ENCODE measurements at regions not wholly inside any gene's neighbourhood (a gene's known extent, or its start where the extent isn't known, plus 50 kb on each side); places are given as distances from the start of the nearest gene placed in this dataset.

DNA sequence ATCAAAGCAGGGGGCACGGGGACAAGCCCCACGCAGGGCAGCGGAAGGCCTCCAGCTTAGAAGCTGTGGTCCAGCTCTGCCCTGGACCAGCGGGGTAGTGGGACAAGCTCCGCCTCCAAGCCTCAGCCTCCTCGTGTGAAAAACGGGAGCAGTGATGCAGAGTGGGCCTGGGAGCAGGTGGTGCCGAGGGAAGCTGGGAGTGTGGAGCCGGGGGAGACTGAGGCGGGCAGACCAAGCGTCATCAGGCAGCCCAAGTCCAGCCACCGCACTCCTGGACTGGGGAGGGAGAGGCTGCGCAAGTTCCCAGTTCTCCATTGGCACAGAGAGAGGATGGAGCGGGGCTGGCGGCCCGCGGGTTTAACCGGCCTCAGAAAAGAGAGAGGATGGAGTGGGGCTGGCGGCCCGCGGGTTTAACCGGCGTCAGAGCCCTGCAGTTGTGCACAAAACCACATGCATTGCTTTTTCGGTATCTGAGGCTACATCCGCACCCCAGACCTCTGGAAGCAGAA is 68.1 kb upstream of the PHF21B start:
- WGBS, 3 donors = 19 to 47% (median 47%) methylated on average over 25 of the region's 25 CpGs
- Histone ChIP-seq H3K36me3 (ENCODE audit: insufficient read depth in 1 of 2, low read depth in 1 of 2) (no peaks in the 10 kb centered on the region), H3K4me3 (no peak overlapping the region), H3K4me1 (no peaks in the 10 kb centered on the region), H3K9me3 (no peaks in the 10 kb centered on the region), H3K27me3 (ENCODE audit: insufficient read depth in 3 of 3, low read length in 2 of 3) (peaks cover 0 to 67% (median 5%) of the 10 kb centered on the region in 3 donors), H3K27ac (no peak overlapping the region)
- DNase-seq (no peak), ATAC-seq (no peak)
- TF ChIP-seq, protein P1, sequence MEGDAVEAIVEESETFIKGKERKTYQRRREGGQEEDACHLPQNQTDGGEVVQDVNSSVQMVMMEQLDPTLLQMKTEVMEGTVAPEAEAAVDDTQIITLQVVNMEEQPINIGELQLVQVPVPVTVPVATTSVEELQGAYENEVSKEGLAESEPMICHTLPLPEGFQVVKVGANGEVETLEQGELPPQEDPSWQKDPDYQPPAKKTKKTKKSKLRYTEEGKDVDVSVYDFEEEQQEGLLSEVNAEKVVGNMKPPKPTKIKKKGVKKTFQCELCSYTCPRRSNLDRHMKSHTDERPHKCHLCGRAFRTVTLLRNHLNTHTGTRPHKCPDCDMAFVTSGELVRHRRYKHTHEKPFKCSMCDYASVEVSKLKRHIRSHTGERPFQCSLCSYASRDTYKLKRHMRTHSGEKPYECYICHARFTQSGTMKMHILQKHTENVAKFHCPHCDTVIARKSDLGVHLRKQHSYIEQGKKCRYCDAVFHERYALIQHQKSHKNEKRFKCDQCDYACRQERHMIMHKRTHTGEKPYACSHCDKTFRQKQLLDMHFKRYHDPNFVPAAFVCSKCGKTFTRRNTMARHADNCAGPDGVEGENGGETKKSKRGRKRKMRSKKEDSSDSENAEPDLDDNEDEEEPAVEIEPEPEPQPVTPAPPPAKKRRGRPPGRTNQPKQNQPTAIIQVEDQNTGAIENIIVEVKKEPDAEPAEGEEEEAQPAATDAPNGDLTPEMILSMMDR (IDR thresholded peaks at IDR 0.05) = no peak
- intact Hi-C loops (cut with DNase I) = no loop called here

DNA sequence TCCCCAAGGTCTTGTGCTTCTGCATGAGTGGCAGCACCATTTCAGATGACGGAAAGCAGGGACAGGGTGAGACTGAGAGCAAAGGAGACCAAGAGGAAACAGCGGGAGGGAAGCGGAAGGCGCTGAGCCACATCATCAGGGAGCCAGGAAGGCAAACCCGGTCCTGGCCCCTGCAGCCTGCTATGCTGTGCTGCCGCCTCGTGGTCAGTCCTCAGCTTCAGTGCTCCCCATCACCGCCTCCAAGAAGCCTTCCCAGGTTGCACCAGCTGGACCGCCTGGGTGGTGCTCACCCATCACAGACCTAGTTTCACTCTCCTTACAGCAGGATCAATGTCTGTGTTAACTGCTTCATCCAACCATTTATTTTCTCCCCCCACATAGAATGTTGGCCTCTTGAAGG is 73.0 kb upstream of the PHF21B start:
- Histone ChIP-seq H3K4me1 (no peaks in the 10 kb centered on the region), H3K4me3 (no peak overlapping the region), H3K27ac (no peak overlapping the region), H3K36me3 (ENCODE audit: insufficient read depth in 1 of 2, low read depth in 1 of 2) (no peaks in the 10 kb centered on the region), H3K27me3 (ENCODE audit: insufficient read depth in 3 of 3, low read length in 2 of 3) (peaks cover 0 to 36% (median 10%) of the 10 kb centered on the region in 3 donors), H3K9me3 (no peaks in the 10 kb centered on the region)
- ATAC-seq = no peak
- DNase-seq = no peak
- TF ChIP-seq, protein P1 (IDR thresholded peaks at IDR 0.05) = no peak
- intact Hi-C loops (cut with DNase I) = no loop called here
- 40 to 46% (median 41%) methylated on average over 8 to 9 of the region's 9 CpGs for WGBS, 3 donors

DNA sequence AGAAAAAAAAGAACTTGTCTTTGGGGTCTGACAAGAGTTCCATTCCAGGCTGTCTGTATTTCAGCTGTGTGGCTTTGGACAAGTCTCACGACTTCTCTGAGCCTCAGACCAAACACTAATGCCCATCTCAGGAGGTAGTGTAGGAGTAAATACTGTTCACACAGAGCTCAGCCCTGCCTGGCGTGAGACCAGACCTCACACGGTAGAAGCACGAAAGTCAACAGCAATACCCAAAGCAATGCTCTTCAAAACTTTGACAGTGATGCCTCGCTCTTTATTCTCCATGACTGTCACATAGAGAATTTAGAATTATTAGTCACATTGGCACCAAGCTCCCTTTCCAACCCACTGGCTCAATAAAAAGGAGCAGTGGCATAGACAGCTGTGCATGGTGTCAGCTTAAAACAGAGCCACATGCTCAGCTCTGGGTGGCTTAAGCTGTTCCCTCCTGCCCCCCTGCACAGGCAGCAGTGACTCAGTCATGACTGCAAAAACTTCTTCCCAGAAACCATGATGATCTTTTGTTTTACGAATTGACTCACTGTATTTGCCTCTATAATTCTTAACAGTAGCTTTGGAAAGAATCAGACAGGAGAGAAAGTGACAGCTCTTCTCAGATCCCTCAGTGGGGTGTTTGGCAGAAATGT is 74.0 kb upstream of the PHF21B start:
- intact Hi-C loops (cut with DNase I) = no loop called here
- peaks cover 0 to 27% (median 10%) of the 10 kb centered on the region in 3 donors for H3K27me3 ChIP-seq (ENCODE audit: insufficient read depth in 3 of 3, low read length in 2 of 3)
- TF ChIP-seq, protein P1 (IDR thresholded peaks at IDR 0.05) = no peak
- peak in 2 of 4 donors; percentile 34 to 59 for ATAC-seq
- 35 to 47% (median 41%) methylated on average over 6 of the region's 6 CpGs for WGBS, 3 donors
- H3K9me3 ChIP-seq = no peaks in the 10 kb centered on the region
- DNase-seq = no peak
- H3K36me3 ChIP-seq (ENCODE audit: insufficient read depth in 1 of 2, low read depth in 1 of 2) = no peaks in the 10 kb centered on the region
- H3K27ac ChIP-seq = no peak overlapping the region
- no peak overlapping the region for H3K4me3 ChIP-seq
- H3K4me1 ChIP-seq = no peaks in the 10 kb centered on the region

DNA sequence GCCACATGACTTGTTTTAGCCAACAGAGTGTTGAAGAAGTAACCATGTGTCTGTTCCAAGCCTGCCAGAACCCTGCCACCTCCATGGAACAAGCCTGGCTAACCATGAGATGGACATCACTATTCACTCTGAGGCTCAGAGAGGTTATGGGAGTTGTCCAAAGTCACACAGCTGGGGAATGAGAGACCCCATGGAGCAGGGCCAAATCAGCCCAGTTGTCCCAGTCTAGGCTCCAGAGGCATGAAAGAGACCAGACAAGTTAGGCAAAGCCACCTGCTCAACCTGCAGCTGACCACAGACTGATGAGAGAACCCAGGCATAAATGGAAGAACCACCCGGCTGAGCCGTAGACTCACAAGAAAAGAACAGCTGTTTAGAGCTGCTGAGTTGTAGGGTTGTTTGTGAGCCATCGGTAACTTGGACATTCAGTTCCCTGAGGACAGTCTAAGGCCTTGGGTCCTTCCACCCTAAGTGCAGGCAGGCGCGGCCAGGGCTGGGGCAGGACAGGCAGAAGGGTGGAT is 74.7 kb upstream of the PHF21B start:
- ATAC-seq (no peak), DNase-seq (no peak)
- Histone ChIP-seq H3K36me3 (ENCODE audit: insufficient read depth in 1 of 2, low read depth in 1 of 2) (no peaks in the 10 kb centered on the region), H3K4me1 (no peaks in the 10 kb centered on the region), H3K27ac (no peak overlapping the region), H3K9me3 (no peaks in the 10 kb centered on the region), H3K4me3 (no peak overlapping the region), H3K27me3 (ENCODE audit: insufficient read depth in 3 of 3, low read length in 2 of 3) (peaks cover 0 to 27% (median 10%) of the 10 kb centered on the region in 3 donors)
- TF ChIP-seq, protein P1 (IDR thresholded peaks at IDR 0.05) = no peak
- intact Hi-C loops (cut with DNase I) = no loop called here
- WGBS, 3 donors = 51 to 66% (median 56%) methylated on average over 5 of the region's 5 CpGs
